NCI-H1694 (cell line): ENCODE measurements at regions not wholly inside any gene's neighbourhood (a gene's known extent, or its start where the extent isn't known, plus 50 kb on each side); places are given as distances from the start of the nearest gene placed in this dataset.
"Not testable (repeated sequence)": the region's sequence is repeated elsewhere in the genome, so short reads cannot be mapped to it uniquely, and the experiment has no call there.

Source experiments
- DNase-seq: peaks from one replicate; lab custom pipeline; 2025; lab: John Stamatoyannopoulos, UW

- DNase-seq: no peak
These were observed 369.4 kb upstream of the IGFBP3 start for GRCh38 chr7:46290374-46291049.

GRCh38 chr7:46288861-46289260 lies 367.8 kb upstream of the IGFBP3 start:
- no peak for DNase-seq

GRCh38 chr7:46288010-46288409 lies 366.9 kb upstream of the IGFBP3 start:
- DNase-seq: no peak

- DNase-seq: no peak
These were observed 365.9 kb upstream of the IGFBP3 start for GRCh38 chr7:46286957-46287356.

GRCh38 chr7:46286356-46286755 lies 365.3 kb upstream of the IGFBP3 start:
- DNase-seq: no peak

GRCh38 chr7:46285878-46286277 lies 364.8 kb upstream of the IGFBP3 start:
- no peak for DNase-seq

- DNase-seq: no peak
These were observed 362.8 kb upstream of the IGFBP3 start for GRCh38 chr7:46283852-46284251.

- DNase-seq: no peak
These were observed 361.1 kb upstream of the IGFBP3 start for GRCh38 chr7:46282155-46282554.

- DNase-seq: no peak
These were observed 360.0 kb upstream of the IGFBP3 start for GRCh38 chr7:46281071-46281470.

GRCh38 chr7:46279290-46279689 lies 358.2 kb upstream of the IGFBP3 start:
- DNase-seq: no peak

- no peak for DNase-seq
These were observed 343.6 kb upstream of the IGFBP3 start for GRCh38 chr7:46264646-46265045.

- not testable (repeated sequence) for DNase-seq
These were observed 340.6 kb upstream of the IGFBP3 start for GRCh38 chr7:46261638-46262037.

GRCh38 chr7:46259947-46260346 lies 338.9 kb upstream of the IGFBP3 start:
- DNase-seq: no peak

- no peak for DNase-seq
These were observed 336.8 kb upstream of the IGFBP3 start for GRCh38 chr7:46257761-46258448.

GRCh38 chr7:46256870-46257661 lies 336.0 kb upstream of the IGFBP3 start:
- DNase-seq: no peak

GRCh38 chr7:46253520-46253919 lies 332.4 kb upstream of the IGFBP3 start:
- no peak for DNase-seq

GRCh38 chr7:46247664-46248063 lies 326.6 kb upstream of the IGFBP3 start:
- DNase-seq: no peak

GRCh38 chr7:46245586-46246111 lies 324.6 kb upstream of the IGFBP3 start:
- no peak for DNase-seq

GRCh38 chr7:46244757-46245156 lies 323.7 kb upstream of the IGFBP3 start:
- DNase-seq: no peak

- no peak for DNase-seq
These were observed 322.3 kb upstream of the IGFBP3 start for GRCh38 chr7:46243406-46243805.

- DNase-seq: no peak
These were observed 318.8 kb upstream of the IGFBP3 start for GRCh38 chr7:46239846-46240245.

- no peak for DNase-seq
These were observed 316.4 kb upstream of the IGFBP3 start for GRCh38 chr7:46237466-46237865.
